ENCODE measurements at regions not wholly inside any gene's neighbourhood (a gene's known extent, or its start where the extent isn't known, plus 50 kb on each side); places are given as distances from the start of the nearest gene placed in this dataset.
A peak's percentile ranks its signal among the peaks of the same experiment; 100 is the strongest.

DNA sequence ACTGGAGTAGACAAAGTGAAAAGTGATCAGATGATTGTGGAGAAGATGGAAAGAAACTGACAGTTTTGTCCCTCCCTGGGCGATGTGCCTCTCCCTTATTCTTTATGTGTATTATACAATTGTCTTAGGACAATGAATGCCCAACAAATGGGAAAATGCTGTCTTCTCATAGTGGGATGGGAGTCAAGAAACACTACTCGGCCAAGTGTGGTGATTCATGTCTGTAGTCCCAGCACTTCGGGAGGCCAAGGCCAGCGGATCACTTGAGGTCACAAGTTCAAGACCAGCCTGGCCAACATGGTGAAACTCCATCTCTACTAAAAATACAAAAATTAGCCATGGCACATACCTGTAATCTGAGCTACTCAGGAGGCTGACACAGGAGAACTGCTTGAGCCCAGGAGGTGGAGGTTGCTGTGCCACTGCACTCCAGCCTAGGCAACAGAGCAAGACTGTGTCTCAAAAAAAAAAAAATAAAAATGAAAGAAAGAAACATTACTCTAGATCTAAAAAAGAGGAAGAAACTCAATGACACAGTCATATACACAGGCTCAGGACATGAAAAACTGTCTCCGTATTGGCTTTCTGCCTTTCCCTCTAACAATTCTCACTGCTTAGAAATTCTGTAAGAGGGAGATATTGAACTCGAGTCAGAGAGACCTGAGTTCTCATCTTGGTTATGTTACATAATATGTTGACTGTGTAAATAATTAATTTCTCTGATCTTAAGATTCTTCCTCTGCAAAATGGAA, 67.9 kb upstream of the TARS1 start:
- no peak overlapping the region for H3K27ac Mint-ChIP-seq
- peaks cover 16% of the 10 kb centered on the region for H3K4me1 Mint-ChIP-seq
- H3K4me3 Mint-ChIP-seq, result no peak overlapping the region
- H3K36me3 Mint-ChIP-seq (ENCODE audit: low read depth), result no peaks in the 10 kb centered on the region
- TF ChIP-seq, protein P1, sequence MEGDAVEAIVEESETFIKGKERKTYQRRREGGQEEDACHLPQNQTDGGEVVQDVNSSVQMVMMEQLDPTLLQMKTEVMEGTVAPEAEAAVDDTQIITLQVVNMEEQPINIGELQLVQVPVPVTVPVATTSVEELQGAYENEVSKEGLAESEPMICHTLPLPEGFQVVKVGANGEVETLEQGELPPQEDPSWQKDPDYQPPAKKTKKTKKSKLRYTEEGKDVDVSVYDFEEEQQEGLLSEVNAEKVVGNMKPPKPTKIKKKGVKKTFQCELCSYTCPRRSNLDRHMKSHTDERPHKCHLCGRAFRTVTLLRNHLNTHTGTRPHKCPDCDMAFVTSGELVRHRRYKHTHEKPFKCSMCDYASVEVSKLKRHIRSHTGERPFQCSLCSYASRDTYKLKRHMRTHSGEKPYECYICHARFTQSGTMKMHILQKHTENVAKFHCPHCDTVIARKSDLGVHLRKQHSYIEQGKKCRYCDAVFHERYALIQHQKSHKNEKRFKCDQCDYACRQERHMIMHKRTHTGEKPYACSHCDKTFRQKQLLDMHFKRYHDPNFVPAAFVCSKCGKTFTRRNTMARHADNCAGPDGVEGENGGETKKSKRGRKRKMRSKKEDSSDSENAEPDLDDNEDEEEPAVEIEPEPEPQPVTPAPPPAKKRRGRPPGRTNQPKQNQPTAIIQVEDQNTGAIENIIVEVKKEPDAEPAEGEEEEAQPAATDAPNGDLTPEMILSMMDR (IDR thresholded peaks at IDR 0.05), result no peak
- H3K9me3 Mint-ChIP-seq, result no peaks in the 10 kb centered on the region
- DNase-seq, result no peak
- no peaks in the 10 kb centered on the region for H3K27me3 Mint-ChIP-seq (ENCODE audit: low read depth, poor library complexity)

GRCh38 chr5:33375900-33376299, 64.9 kb upstream of the TARS1 start:
- no peak for DNase-seq
- TF ChIP-seq, protein P1 (IDR thresholded peaks at IDR 0.05), result no peak
- no peaks in the 10 kb centered on the region for H3K9me3 Mint-ChIP-seq
- H3K27ac Mint-ChIP-seq, result no peak overlapping the region
- no peaks in the 10 kb centered on the region for H3K36me3 Mint-ChIP-seq (ENCODE audit: low read depth)
- H3K27me3 Mint-ChIP-seq (ENCODE audit: low read depth, poor library complexity), result no peaks in the 10 kb centered on the region
- H3K4me3 Mint-ChIP-seq, result no peak overlapping the region
- H3K4me1 Mint-ChIP-seq, result no peaks in the 10 kb centered on the region

- H3K9me3 Mint-ChIP-seq, result peaks cover 20% of the 10 kb centered on the region
- DNase-seq, result peak; percentile 6
- no peaks in the 10 kb centered on the region for H3K4me1 Mint-ChIP-seq
- H3K27ac Mint-ChIP-seq, result no peak overlapping the region
- no peaks in the 10 kb centered on the region for H3K27me3 Mint-ChIP-seq (ENCODE audit: low read depth, poor library complexity)
- H3K4me3 Mint-ChIP-seq, result no peak overlapping the region
- TF ChIP-seq, protein P1 (IDR thresholded peaks at IDR 0.05), result peak; percentile 42
- no peaks in the 10 kb centered on the region for H3K36me3 Mint-ChIP-seq (ENCODE audit: low read depth)
Measured at GRCh38 chr5:33379757-33380156, 61.0 kb upstream of the TARS1 start.

DNA sequence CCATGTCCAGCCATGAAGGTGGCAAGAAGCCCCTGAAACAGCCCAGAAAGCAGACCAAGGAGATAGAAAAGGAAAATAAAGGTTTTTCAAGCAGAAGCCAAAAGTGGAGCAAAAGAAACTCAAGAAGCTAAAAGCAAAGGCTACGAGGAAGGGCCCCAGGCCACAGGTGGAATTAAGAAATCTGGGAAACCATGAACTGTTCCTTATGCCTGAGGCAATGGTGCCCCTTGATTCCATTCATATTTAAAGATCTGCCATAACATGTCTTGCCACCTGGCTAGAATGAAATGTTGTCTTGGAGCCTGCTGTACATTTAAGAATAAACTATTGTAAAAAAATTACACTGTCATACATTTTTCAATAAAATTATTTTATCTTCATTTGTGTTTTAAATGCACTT, 59.5 kb upstream of the TARS1 start:
- no peaks in the 10 kb centered on the region for H3K36me3 Mint-ChIP-seq (ENCODE audit: low read depth)
- DNase-seq, result no peak
- no peaks in the 10 kb centered on the region for H3K4me1 Mint-ChIP-seq
- H3K27me3 Mint-ChIP-seq (ENCODE audit: low read depth, poor library complexity), result no peaks in the 10 kb centered on the region
- H3K27ac Mint-ChIP-seq, result no peak overlapping the region
- H3K9me3 Mint-ChIP-seq, result peaks cover 32% of the 10 kb centered on the region
- H3K4me3 Mint-ChIP-seq, result no peak overlapping the region
- TF ChIP-seq, protein P1 (IDR thresholded peaks at IDR 0.05), result no peak

Data from nephron progenitor cell (in vitro differentiated cells).